ENCODE measurements at regions not wholly inside any gene's neighbourhood (a gene's known extent, or its start where the extent isn't known, plus 50 kb on each side); places are given as distances from the start of the nearest gene placed in this dataset.

GRCh38 chr5:175261526-175261925 lies 182.5 kb downstream of the DRD1 start:
- no peak for ATAC-seq (ENCODE audit: insufficient number of reproducible peaks, low FRiP score, low read depth)
- Histone ChIP-seq H3K9me3 (no peaks in the 10 kb centered on the region), H3K27me3 (replicated peaks; ENCODE audit: insufficient read depth) (no peaks in the 10 kb centered on the region), H3K36me3 (no peaks in the 10 kb centered on the region), H3K4me3 (no peak overlapping the region), H3K27ac (no peak overlapping the region), H3K4me1 (ENCODE audit: control insufficient read depth in 1 of 2, low read depth in 2 of 2) (no peaks in the 10 kb centered on the region)
- no peak for DNase-seq (ENCODE audit: low spot score)
- no peak for TF ChIP-seq CTCF (IDR thresholded peaks at IDR 0.05)

DNA sequence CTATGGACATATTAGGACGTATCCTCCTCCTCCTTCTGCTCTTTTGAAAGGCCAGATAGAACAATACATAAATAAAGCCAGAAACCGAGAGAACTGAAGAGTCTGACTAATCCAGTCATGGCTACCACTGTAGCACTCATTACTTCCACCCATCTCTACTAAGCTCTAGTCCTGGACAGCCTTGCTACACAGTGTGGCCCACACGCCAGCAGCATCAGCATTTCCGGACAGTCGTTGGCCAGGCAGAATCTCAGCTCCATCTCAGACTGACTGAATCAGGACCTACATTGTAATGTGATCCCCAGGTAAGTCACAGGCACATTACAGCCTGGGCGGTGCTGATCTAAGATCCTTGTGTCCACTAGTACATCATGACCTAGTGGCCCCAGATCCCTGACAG lies 182.9 kb downstream of the DRD1 start:
- DNase-seq (ENCODE audit: low spot score) (no peak), ATAC-seq (ENCODE audit: insufficient number of reproducible peaks, low FRiP score, low read depth) (no peak)

GRCh38 chr5:175257847-175258194 lies 186.2 kb downstream of the DRD1 start:
- H3K27ac ChIP-seq = no peak overlapping the region
- H3K36me3 ChIP-seq = no peaks in the 10 kb centered on the region
- no peaks in the 10 kb centered on the region for H3K27me3 ChIP-seq (replicated peaks; ENCODE audit: insufficient read depth)
- H3K4me1 ChIP-seq (ENCODE audit: control insufficient read depth in 1 of 2, low read depth in 2 of 2) = peaks cover 7 to 21% of the 10 kb centered on the region in 2 donors
- no peak for TF ChIP-seq CTCF (IDR thresholded peaks at IDR 0.05)
- no peak overlapping the region for H3K4me3 ChIP-seq
- ATAC-seq (ENCODE audit: insufficient number of reproducible peaks, low FRiP score, low read depth) (no peak), DNase-seq (ENCODE audit: low spot score) (no peak)
- H3K9me3 ChIP-seq = no peaks in the 10 kb centered on the region

More for the DNA sequence above, 182.9 kb downstream of the DRD1 start:
- Histone ChIP-seq H3K27ac (no peak overlapping the region), H3K27me3 (replicated peaks; ENCODE audit: insufficient read depth) (no peaks in the 10 kb centered on the region), H3K36me3 (no peaks in the 10 kb centered on the region), H3K4me1 (ENCODE audit: control insufficient read depth in 1 of 2, low read depth in 2 of 2) (no peaks in the 10 kb centered on the region), H3K9me3 (no peaks in the 10 kb centered on the region), H3K4me3 (no peak overlapping the region)
- TF ChIP-seq CTCF (IDR thresholded peaks at IDR 0.05) = no peak

GRCh38 chr5:175257128-175257846 lies 186.7 kb downstream of the DRD1 start:
- H3K9me3 ChIP-seq = no peaks in the 10 kb centered on the region
- peaks cover 7 to 21% of the 10 kb centered on the region in 2 donors for H3K4me1 ChIP-seq (ENCODE audit: control insufficient read depth in 1 of 2, low read depth in 2 of 2)
- no peaks in the 10 kb centered on the region for H3K36me3 ChIP-seq
- H3K4me3 ChIP-seq = no peak overlapping the region
- no peak overlapping the region for H3K27ac ChIP-seq
- no peaks in the 10 kb centered on the region for H3K27me3 ChIP-seq (replicated peaks; ENCODE audit: insufficient read depth)
- DNase-seq (ENCODE audit: low spot score) (no peak), ATAC-seq (ENCODE audit: insufficient number of reproducible peaks, low FRiP score, low read depth) (no peak)
- TF ChIP-seq CTCF (IDR thresholded peaks at IDR 0.05) = no peak

- Histone ChIP-seq H3K4me3 (no peak overlapping the region), H3K4me1 (ENCODE audit: control insufficient read depth in 1 of 2, low read depth in 2 of 2) (peaks cover 7 to 21% of the 10 kb centered on the region in 2 donors), H3K27me3 (replicated peaks; ENCODE audit: insufficient read depth) (no peaks in the 10 kb centered on the region), H3K36me3 (no peaks in the 10 kb centered on the region), H3K27ac (peak overlapping the region; percentile 25 to 57), H3K9me3 (no peaks in the 10 kb centered on the region)
- DNase-seq (ENCODE audit: low spot score) (no peak), ATAC-seq (ENCODE audit: insufficient number of reproducible peaks, low FRiP score, low read depth) (peak; percentile 71)
- no peak for TF ChIP-seq CTCF (IDR thresholded peaks at IDR 0.05)
These were observed 189.8 kb downstream of the DRD1 start for GRCh38 chr5:175254155-175254554.

Data from thoracic aorta (tissue), 2 donors.